ENCODE measurements at regions not wholly inside any gene's neighbourhood (a gene's known extent, or its start where the extent isn't known, plus 50 kb on each side); places are given as distances from the start of the nearest gene placed in this dataset.
"Not testable (repeated sequence)": the region's sequence is repeated elsewhere in the genome, so short reads cannot be mapped to it uniquely, and the experiment has no call there.

DNA sequence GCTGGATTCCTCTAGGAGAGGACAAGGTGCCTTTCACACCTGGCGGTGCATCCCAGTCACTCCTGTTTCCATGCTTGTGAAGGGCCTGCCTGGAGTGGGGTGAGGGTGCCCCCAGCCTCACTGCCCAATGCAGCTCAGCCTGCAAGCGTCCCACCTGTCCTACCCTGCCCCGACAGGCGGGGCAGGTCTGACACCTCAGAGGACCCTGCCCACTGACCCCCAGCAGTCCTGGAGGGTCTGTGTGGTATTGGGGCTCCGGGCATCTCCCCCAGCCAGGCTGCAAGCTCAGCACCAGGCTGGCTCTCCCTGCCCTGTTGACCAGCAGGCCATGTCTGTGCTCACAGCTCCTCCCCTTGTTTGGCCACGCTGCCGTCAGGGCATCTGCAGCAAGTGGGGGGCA lies 194.9 kb downstream of the LIPI start:
- H3K4me2 ChIP-seq (ENCODE audit: low read length); H3K4me1 ChIP-seq (ENCODE audit: control insufficient read depth in 1 of 2, insufficient read depth in 2 of 2, low read length in 2 of 2); H3K36me3 ChIP-seq (ENCODE audit: control insufficient read depth in 1 of 2, insufficient read depth in 2 of 2, low read length in 2 of 2); H3K9ac ChIP-seq (ENCODE audit: low read length); H3K18ac ChIP-seq (ENCODE audit: low read length); H4K91ac ChIP-seq (ENCODE audit: low read depth, low read length); H2AFZ ChIP-seq (ENCODE audit: insufficient read depth, low read length, poor library complexity); H4K12ac ChIP-seq (ENCODE audit: low read depth, low read length); H4K8ac ChIP-seq (ENCODE audit: low read depth, low read length); H2BK5ac ChIP-seq (ENCODE audit: low read depth, low read length, poor library complexity); H3K27me3 ChIP-seq (ENCODE audit: insufficient read depth, low read length); H3K79me2 ChIP-seq (ENCODE audit: control insufficient read depth, insufficient read depth, low read length, poor library complexity); H2AK5ac ChIP-seq (ENCODE audit: low read length); H3K4me3 ChIP-seq (ENCODE audit: low read depth, low read length); H3K23ac ChIP-seq (ENCODE audit: low read length); H2BK120ac ChIP-seq (ENCODE audit: insufficient read depth, low read length, poor library complexity); H3K27ac ChIP-seq (ENCODE audit: low read depth, low read length); H3K79me1 ChIP-seq (ENCODE audit: low read length); H2BK12ac ChIP-seq (ENCODE audit: low read length); DNase-seq; H3K14ac ChIP-seq (ENCODE audit: low read length); H3K4ac ChIP-seq (ENCODE audit: low read depth, low read length): not testable (repeated sequence)
- WGBS (ENCODE audit: extremely low coverage, insufficient coverage, insufficient read length), result no CpG with 5 or more reads among the region's 7 CpGs
- H3K9me3 ChIP-seq (ENCODE audit: insufficient read depth, low read depth, low read length), result peaks cover 38% of the 10 kb centered on the region

DNA sequence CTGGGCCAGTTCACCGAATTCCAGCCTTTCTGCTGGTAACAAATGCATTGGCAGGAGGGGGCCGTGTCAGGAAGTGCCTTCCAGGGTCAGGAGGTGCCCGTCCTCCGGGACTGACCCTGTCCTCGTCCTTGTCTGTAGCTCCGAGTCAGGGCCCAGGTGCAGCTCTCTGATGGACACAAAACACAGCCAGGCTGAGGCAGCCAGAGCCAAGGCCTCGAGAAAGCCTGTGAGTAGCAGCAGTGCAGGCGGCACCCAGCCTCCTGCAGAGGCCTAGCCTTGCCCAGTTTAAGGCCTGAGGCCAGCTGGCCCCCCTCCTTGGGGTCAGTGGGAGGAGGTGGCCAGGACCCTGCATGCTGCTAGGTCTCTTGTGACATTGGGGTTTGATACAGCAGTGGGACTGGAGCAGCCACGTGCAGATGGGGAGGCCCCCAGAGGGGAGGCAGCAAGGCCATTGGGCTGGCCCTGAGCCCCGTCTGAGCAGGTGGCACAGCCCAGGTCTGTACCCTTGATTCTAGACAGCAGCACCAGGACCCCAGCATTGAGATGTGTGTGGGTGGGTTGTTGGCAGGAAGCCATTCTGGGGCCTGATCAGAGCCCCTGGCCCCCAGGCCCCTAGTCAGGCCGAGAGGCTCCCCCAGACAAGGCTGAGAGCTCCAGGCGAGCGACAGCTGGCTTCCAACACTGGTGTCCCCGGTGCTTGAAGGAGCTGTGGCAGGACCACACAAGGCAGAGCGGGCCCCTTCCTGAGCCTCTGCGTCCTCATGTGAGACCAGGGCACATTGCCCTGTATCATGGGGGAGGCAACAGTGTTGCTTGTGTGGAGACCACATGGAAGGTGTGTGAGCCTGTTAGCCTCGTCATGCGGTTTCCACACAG lies 196.9 kb downstream of the LIPI start:
- H3K4me1 ChIP-seq (ENCODE audit: control insufficient read depth in 1 of 2, insufficient read depth in 2 of 2, low read length in 2 of 2); H3K18ac ChIP-seq (ENCODE audit: low read length); H4K91ac ChIP-seq (ENCODE audit: low read depth, low read length); H3K27me3 ChIP-seq (ENCODE audit: insufficient read depth, low read length); H4K12ac ChIP-seq (ENCODE audit: low read depth, low read length); DNase-seq; H3K36me3 ChIP-seq (ENCODE audit: control insufficient read depth in 1 of 2, insufficient read depth in 2 of 2, low read length in 2 of 2); H3K79me2 ChIP-seq (ENCODE audit: control insufficient read depth, insufficient read depth, low read length, poor library complexity); H3K14ac ChIP-seq (ENCODE audit: low read length); H2BK120ac ChIP-seq (ENCODE audit: insufficient read depth, low read length, poor library complexity); H3K23ac ChIP-seq (ENCODE audit: low read length); H2AK5ac ChIP-seq (ENCODE audit: low read length); H2BK5ac ChIP-seq (ENCODE audit: low read depth, low read length, poor library complexity); H2AFZ ChIP-seq (ENCODE audit: insufficient read depth, low read length, poor library complexity); H3K27ac ChIP-seq (ENCODE audit: low read depth, low read length); H4K8ac ChIP-seq (ENCODE audit: low read depth, low read length); H3K9ac ChIP-seq (ENCODE audit: low read length); H2BK12ac ChIP-seq (ENCODE audit: low read length); H3K4me2 ChIP-seq (ENCODE audit: low read length); H3K4ac ChIP-seq (ENCODE audit: low read depth, low read length); H3K79me1 ChIP-seq (ENCODE audit: low read length): not testable (repeated sequence)
- H3K9me3 ChIP-seq (ENCODE audit: insufficient read depth, low read depth, low read length), result peaks cover 55% of the 10 kb centered on the region
- WGBS (ENCODE audit: extremely low coverage, insufficient coverage, insufficient read length), result no CpG with 5 or more reads among the region's 18 CpGs
- H3K4me3 ChIP-seq (ENCODE audit: low read depth, low read length), result peak overlapping the region; percentile 53

DNA sequence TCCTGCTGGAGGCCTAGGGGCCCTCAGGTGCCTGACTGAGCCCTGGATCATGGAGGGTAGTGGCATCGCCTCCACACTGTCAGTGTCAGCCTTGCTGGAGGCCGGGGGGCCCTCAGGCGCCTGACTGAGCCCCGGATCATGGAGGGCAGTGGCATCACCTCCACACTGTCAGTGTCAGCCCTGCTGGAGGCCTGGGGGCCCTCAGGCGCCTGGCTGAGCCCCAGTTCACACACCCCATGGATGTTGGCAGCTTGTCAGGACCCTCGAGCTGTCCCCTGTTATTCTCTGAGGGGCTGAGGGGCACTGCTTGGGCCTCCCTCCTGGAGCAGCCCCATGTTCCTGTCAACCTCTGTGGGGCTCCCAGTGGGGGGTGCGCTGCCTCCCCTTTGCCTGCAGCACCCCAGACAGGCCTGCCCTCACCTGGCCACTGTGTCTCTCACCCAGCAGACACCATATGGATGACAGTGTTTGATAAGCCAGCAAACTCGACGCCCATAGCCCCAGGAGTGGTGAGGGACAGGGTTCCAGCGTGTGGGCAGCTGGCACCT lies 197.6 kb downstream of the LIPI start:
- Histone ChIP-seq H2BK120ac (ENCODE audit: insufficient read depth, low read length, poor library complexity) (no peak overlapping the region), H4K91ac (ENCODE audit: low read depth, low read length) (no peak overlapping the region), H3K79me1 (ENCODE audit: low read length) (no peaks in the 10 kb centered on the region), H2AFZ (ENCODE audit: insufficient read depth, low read length, poor library complexity) (no peak overlapping the region), H2BK12ac (ENCODE audit: low read length) (no peak overlapping the region), H3K4me1 (ENCODE audit: control insufficient read depth in 1 of 2, insufficient read depth in 2 of 2, low read length in 2 of 2) (no peaks in the 10 kb centered on the region), H2BK5ac (ENCODE audit: low read depth, low read length, poor library complexity) (no peak overlapping the region), H3K14ac (ENCODE audit: low read length) (no peak overlapping the region), H3K4me2 (ENCODE audit: low read length) (no peak overlapping the region), H3K36me3 (ENCODE audit: control insufficient read depth in 1 of 2, insufficient read depth in 2 of 2, low read length in 2 of 2) (no peaks in the 10 kb centered on the region), H3K27ac (ENCODE audit: low read depth, low read length) (no peak overlapping the region), H3K4ac (ENCODE audit: low read depth, low read length) (no peak overlapping the region), H3K23ac (ENCODE audit: low read length) (no peak overlapping the region), H2AK5ac (ENCODE audit: low read length) (no peak overlapping the region), H3K79me2 (ENCODE audit: control insufficient read depth, insufficient read depth, low read length, poor library complexity) (no peaks in the 10 kb centered on the region), H3K9me3 (ENCODE audit: insufficient read depth, low read depth, low read length) (peaks cover 61% of the 10 kb centered on the region), H4K12ac (ENCODE audit: low read depth, low read length) (no peak overlapping the region), H3K9ac (ENCODE audit: low read length) (no peak overlapping the region), H3K27me3 (ENCODE audit: insufficient read depth, low read length) (no peaks in the 10 kb centered on the region), H3K4me3 (ENCODE audit: low read depth, low read length) (no peak overlapping the region), H4K8ac (ENCODE audit: low read depth, low read length) (no peak overlapping the region), H3K18ac (ENCODE audit: low read length) (no peak overlapping the region)
- WGBS (ENCODE audit: extremely low coverage, insufficient coverage, insufficient read length), result no CpG with 5 or more reads among the region's 10 CpGs
- DNase-seq, result no peak

DNA sequence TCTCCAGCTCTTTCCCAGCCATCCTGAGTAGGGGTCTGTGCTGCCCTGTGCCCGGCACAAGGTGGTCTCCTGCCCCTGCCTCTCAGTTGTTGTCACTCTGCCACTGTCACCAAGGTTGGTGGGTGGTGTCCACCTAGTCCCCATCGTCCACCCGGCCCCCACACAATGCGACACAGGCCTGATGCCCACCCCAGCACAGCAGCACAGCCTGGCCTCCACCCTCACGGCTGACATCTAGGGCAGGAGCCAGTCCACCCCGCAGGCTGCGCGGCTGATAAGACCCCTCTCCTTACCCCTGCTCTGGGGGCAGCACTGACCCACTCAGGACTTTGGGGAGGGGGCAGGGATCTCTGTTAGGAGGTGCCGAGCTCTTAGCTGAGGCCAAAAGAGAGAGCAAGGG lies 198.3 kb downstream of the LIPI start:
- Histone ChIP-seq H4K91ac (ENCODE audit: low read depth, low read length) (no peak overlapping the region), H3K23ac (ENCODE audit: low read length) (no peak overlapping the region), H3K27me3 (ENCODE audit: insufficient read depth, low read length) (no peaks in the 10 kb centered on the region), H4K8ac (ENCODE audit: low read depth, low read length) (no peak overlapping the region), H3K79me1 (ENCODE audit: low read length) (no peaks in the 10 kb centered on the region), H2AK5ac (ENCODE audit: low read length) (no peak overlapping the region), H3K14ac (ENCODE audit: low read length) (no peak overlapping the region), H3K4me2 (ENCODE audit: low read length) (no peak overlapping the region), H3K27ac (ENCODE audit: low read depth, low read length) (no peak overlapping the region), H2BK12ac (ENCODE audit: low read length) (no peak overlapping the region), H4K12ac (ENCODE audit: low read depth, low read length) (no peak overlapping the region), H3K18ac (ENCODE audit: low read length) (no peak overlapping the region), H2BK120ac (ENCODE audit: insufficient read depth, low read length, poor library complexity) (no peak overlapping the region), H3K9me3 (ENCODE audit: insufficient read depth, low read depth, low read length) (peaks cover 67% of the 10 kb centered on the region), H2AFZ (ENCODE audit: insufficient read depth, low read length, poor library complexity) (no peak overlapping the region), H3K9ac (ENCODE audit: low read length) (no peak overlapping the region), H2BK5ac (ENCODE audit: low read depth, low read length, poor library complexity) (no peak overlapping the region), H3K4me3 (ENCODE audit: low read depth, low read length) (no peak overlapping the region), H3K79me2 (ENCODE audit: control insufficient read depth, insufficient read depth, low read length, poor library complexity) (no peaks in the 10 kb centered on the region), H3K36me3 (ENCODE audit: control insufficient read depth in 1 of 2, insufficient read depth in 2 of 2, low read length in 2 of 2) (no peaks in the 10 kb centered on the region), H3K4ac (ENCODE audit: low read depth, low read length) (no peak overlapping the region), H3K4me1 (ENCODE audit: control insufficient read depth in 1 of 2, insufficient read depth in 2 of 2, low read length in 2 of 2) (no peaks in the 10 kb centered on the region)
- no CpG with 5 or more reads among the region's 9 CpGs for WGBS (ENCODE audit: extremely low coverage, insufficient coverage, insufficient read length)
- DNase-seq, result no peak

All from trophoblast cell (in vitro differentiated cells and primary cell).